Heart right ventricle (tissue), 16 donors: ENCODE measurements at regions not wholly inside any gene's neighbourhood (a gene's known extent, or its start where the extent isn't known, plus 50 kb on each side); places are given as distances from the start of the nearest gene placed in this dataset.

Experiments used
- ATAC-seq, 8 donors: fragments of 200-7000 bp; cut with Tn5 transposase; one replicate each; pipeline ENCODE4 v1.9.1; 2020; ENCODE audit warnings: mild to moderate bottlenecking in 8 of 8, moderate library complexity in 8 of 8, moderate number of reproducible peaks in 1 of 8
- DNase-seq, 2 donors: peaks; one replicate each; pipeline ENCODE4 v3.0.0-alpha.2; 2020
- H3K27ac ChIP-seq, 10 donors: fragments of 200-600 bp; sonication (generic) in 2 of 10; one replicate each; pipeline versions ENCODE4 v1.5.0 to v1.8.0; 2020 to 2022; ENCODE audit warnings: mild to moderate bottlenecking in 3 of 10
- H3K27me3 ChIP-seq, 7 donors: fragments of 200-600 bp; one replicate each; pipeline ENCODE4 v1.8.0; 2021 to 2022; ENCODE audit warnings: mild to moderate bottlenecking in 2 of 7
- H3K36me3 ChIP-seq, 9 donors: fragments of 200-600 bp; sonication (generic) in 1 of 9; one replicate each; pipeline versions ENCODE4 v1.5.0 to v1.8.0; 2020 to 2022; ENCODE audit warnings: mild to moderate bottlenecking in 2 of 9
- H3K4me1 ChIP-seq, 9 donors: fragments of 200-600 bp; sonication (generic) in 1 of 9; one replicate each; pipeline versions ENCODE4 v1.5.0 to v1.8.0; 2020 to 2022; ENCODE audit warnings: mild to moderate bottlenecking in 4 of 9
- H3K4me3 ChIP-seq, 10 donors: fragments of 200-600 bp; sonication (generic) in 2 of 10; one replicate each; pipeline versions ENCODE4 v1.5.0 to v1.8.0; 2020 to 2022; ENCODE audit warnings: mild to moderate bottlenecking in 7 of 10, moderate library complexity in 2 of 10
- H3K9me3 ChIP-seq, 11 donors: fragments of 200-600 bp in 10 of 11; sonication (generic) in 2 of 11; one replicate each; pipeline versions ENCODE4 v1.5.0 to v1.8.0; 2013 to 2022; ENCODE audit warnings: mild to moderate bottlenecking in 2 of 11, control low read depth in 1 of 11, moderate library complexity in 1 of 11
- WGBS, 2 donors: extraction: QIAGEN DNeasy Blood & Tissue Kit; methylation state at CpG; one replicate each; pipeline ENCODE4 v1.1.7; 2013; ENCODE audit warnings: inconsistent platforms in 1 of 2; 5-methylcytosine and 5-hydroxymethylcytosine counted together
- intact Hi-C, 10 donors: fragments of 100-400 bp; cut with DNase I; formaldehyde crosslinking; loops; one replicate each; pipeline versions ENCODE4 v1.11.1 to v1.14.2; 2022
- TF ChIP-seq, protein P1 (sequence below), 9 donors: fragments of 200-600 bp; sonication (generic) in 2 of 9; IDR thresholded peaks; one replicate each; pipeline versions ENCODE4 v1.5.0 to v1.8.0; 2021 to 2022; ENCODE audit warnings: antibody characterized with exemption in 9 of 9, mild to moderate bottlenecking in 5 of 9, moderate library complexity in 1 of 9
- donor health status: Arrhythmogenic right ventricular cardiomyopathy.
- donor health status: ischemic (EF 13 %, LVEDD 7.1; RV severe dilation, severe dysfunction).
- donor health status: healthy with polysubstance abuse.
- donor health status: DM: no; HTN: yes; CAD: no.
- donor health status: DM: no; HTN: no; CAD: no.
- donor health status: ischemic (EF 25% LVEDD 6.9; RV normal size, moderate dysfunction).
- donor health status: ischemic (EF 25% LVEDD 5.7; RV mildly dilated, moderate dysfunction).
- donor health status: healthy.
- donor health status: DM: yes; HTN: yes; CAD: no.
- donor health status: Ischemic cardiomyopathy.
- donor health status: ischemic (EF 35%, LVEDD 5.7; RV mildly dilated, moderate dysfunction).
- donor health status: nonischemic (EF 11% LVEDD 7.7; RV severe dilation, severe dysfunction).
- donor health status: DM: yes; HTN: yes; CAD: no.
- donor health status: PGD.
- donor health status: ischemic (EF 29% LVEDD 5.4; RV normal size, mild dysfunction).
- donor health status: nonischemic (EF 23%, LVEDD 6.1; RV moderate dilation, normal function).

DNA sequence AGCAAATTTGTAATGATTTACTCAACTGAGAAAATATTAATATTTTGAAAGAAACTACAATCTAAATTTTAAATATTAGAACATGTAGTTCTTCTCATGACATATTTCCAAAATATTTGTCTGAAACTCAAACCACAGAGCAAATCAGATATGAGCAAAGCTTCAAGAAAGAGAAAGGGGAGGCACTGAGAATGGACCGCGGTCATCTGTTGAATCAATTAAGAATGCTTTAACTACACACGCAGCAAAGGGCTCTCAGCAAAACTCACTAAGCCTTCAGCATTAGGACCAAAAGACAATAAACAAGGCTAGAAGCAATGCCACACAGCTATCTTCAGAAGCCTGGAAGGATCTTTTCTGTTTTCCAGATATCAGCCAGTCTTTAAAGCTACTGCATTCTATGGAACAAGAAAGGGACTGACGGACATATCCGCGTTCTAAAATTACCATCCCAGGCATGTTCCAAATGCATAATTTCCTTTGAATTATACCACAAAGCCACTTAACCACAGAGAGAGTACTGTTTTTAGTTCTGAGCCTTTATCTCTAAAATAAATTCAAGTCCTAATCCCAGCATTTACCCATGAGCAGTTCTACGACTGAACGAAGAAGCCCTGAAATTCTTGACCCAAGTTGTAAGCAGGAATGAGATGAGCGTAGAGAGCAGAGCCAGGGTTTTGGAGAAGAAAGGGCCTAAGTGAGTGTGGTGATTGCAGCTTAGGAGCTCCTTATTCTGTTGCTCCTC is 513.5 kb downstream of the AGTPBP1 start:
- TF ChIP-seq, protein P1, sequence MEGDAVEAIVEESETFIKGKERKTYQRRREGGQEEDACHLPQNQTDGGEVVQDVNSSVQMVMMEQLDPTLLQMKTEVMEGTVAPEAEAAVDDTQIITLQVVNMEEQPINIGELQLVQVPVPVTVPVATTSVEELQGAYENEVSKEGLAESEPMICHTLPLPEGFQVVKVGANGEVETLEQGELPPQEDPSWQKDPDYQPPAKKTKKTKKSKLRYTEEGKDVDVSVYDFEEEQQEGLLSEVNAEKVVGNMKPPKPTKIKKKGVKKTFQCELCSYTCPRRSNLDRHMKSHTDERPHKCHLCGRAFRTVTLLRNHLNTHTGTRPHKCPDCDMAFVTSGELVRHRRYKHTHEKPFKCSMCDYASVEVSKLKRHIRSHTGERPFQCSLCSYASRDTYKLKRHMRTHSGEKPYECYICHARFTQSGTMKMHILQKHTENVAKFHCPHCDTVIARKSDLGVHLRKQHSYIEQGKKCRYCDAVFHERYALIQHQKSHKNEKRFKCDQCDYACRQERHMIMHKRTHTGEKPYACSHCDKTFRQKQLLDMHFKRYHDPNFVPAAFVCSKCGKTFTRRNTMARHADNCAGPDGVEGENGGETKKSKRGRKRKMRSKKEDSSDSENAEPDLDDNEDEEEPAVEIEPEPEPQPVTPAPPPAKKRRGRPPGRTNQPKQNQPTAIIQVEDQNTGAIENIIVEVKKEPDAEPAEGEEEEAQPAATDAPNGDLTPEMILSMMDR (IDR thresholded peaks at IDR 0.05), result no peak
- H3K9me3 ChIP-seq, result no peaks in the 10 kb centered on the region
- peaks cover 0 to 8% (median 0%) of the 10 kb centered on the region in 9 donors for H3K4me1 ChIP-seq
- WGBS, 2 donors, result 59 to 68% methylated on average over 9 of the region's 9 CpGs
- peak overlapping the region in 5 of 10 donors; percentile 10 to 36 (median 21) for H3K27ac ChIP-seq
- DNase-seq (no peak), ATAC-seq (no peak)
- H3K27me3 ChIP-seq, result no peaks in the 10 kb centered on the region
- intact Hi-C loops, result no loop called here
- no peaks in the 10 kb centered on the region for H3K36me3 ChIP-seq
- H3K4me3 ChIP-seq, result no peak overlapping the region

DNA sequence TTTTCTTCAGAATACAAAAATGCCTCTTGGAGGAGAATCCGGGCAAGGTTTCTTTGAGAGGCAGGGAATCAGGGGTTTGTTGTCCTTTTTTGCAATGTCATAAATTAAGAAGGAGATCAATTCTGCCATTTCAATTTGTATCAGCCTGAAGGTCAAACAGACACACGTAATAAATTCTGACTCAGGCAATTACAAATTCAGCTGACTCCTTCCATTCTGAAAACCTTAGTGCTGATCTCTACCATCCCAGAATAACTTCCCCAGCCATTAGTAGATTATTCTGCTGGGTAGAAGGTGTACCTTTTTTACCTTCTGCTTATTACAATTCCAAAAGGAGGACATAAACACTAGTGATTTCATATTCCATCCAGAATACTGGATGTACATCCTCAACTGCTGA is 516.6 kb downstream of the AGTPBP1 start:
- H3K27ac ChIP-seq, result no peak overlapping the region
- TF ChIP-seq, protein P1 (IDR thresholded peaks at IDR 0.05), result no peak

DNA sequence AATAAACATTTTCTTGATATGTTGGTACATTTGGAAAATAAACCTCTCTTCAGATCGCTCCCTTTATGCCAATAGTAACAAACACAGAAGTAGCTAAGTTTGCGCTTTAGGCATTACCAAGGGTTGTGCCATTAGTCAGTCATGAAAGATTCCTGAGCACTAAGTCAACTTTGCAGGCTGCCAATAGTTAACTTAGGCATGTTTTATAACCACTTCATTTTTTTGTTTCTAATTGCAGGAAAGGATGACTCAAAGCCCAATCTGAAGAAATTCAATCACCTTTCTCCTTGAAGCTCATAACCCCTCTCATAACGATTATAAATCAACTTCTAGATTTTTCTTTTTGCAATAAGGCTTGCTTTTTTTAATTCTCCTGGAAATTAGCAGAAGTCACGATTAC is 517.0 kb downstream of the AGTPBP1 start:
- no peaks in the 10 kb centered on the region for H3K9me3 ChIP-seq
- peaks cover 0 to 4% (median 0%) of the 10 kb centered on the region in 9 donors for H3K4me1 ChIP-seq
- H3K27me3 ChIP-seq, result peaks cover 0 to 3% (median 0%) of the 10 kb centered on the region in 7 donors
- H3K27ac ChIP-seq, result no peak overlapping the region
- H3K4me3 ChIP-seq, result no peak overlapping the region
- WGBS, 2 donors, result 83 to 86% methylated on average over 4 of the region's 4 CpGs
- H3K36me3 ChIP-seq, result no peaks in the 10 kb centered on the region
- no peak for DNase-seq
- intact Hi-C loops, result no loop called here
- TF ChIP-seq, protein P1 (IDR thresholded peaks at IDR 0.05), result no peak
- no peak for ATAC-seq

More for the DNA sequence above, 516.6 kb downstream of the AGTPBP1 start:
- DNase-seq (no peak), ATAC-seq (no peak)
- Histone ChIP-seq H3K4me3 (no peak overlapping the region), H3K9me3 (no peaks in the 10 kb centered on the region), H3K27me3 (peaks cover 0 to 3% (median 0%) of the 10 kb centered on the region in 7 donors), H3K4me1 (peaks cover 0 to 4% (median 0%) of the 10 kb centered on the region in 9 donors), H3K36me3 (no peaks in the 10 kb centered on the region)
- 88 to 89% methylated on average over 2 of the region's 2 CpGs for WGBS, 2 donors
- intact Hi-C loops, result no loop called here

DNA sequence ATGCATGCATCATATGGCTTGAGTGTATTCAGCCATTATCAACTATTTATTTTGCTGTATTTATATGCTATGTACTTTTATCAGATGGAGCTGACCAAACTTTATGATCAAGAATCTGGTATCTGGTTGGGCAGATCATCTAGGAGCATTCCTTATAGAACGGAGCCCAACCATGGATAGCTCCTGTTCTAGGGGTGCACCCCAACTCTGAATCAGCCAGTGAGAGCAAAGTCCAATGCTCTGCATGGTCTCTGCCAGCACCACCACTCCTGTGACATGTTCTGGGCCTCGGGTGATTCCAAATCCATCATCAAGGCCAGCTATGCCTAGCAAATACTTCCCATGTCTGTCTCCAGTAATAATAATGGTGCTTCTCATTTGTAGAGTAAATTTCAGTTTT is 517.5 kb downstream of the AGTPBP1 start:
- TF ChIP-seq, protein P1 (IDR thresholded peaks at IDR 0.05), result no peak
- no peaks in the 10 kb centered on the region for H3K9me3 ChIP-seq
- intact Hi-C loops, result no loop called here
- no peak for ATAC-seq
- H3K36me3 ChIP-seq, result no peaks in the 10 kb centered on the region
- 85 to 91% methylated on average over 2 of the region's 2 CpGs for WGBS, 2 donors
- no peak for DNase-seq
- H3K4me1 ChIP-seq, result peaks cover 0 to 4% (median 0%) of the 10 kb centered on the region in 9 donors
- no peak overlapping the region for H3K4me3 ChIP-seq
- H3K27ac ChIP-seq, result no peak overlapping the region
- peaks cover 0 to 3% (median 0%) of the 10 kb centered on the region in 7 donors for H3K27me3 ChIP-seq
